GM18873 (cell line): ENCODE measurements at regions not wholly inside any gene's neighbourhood (a gene's known extent, or its start where the extent isn't known, plus 50 kb on each side); places are given as distances from the start of the nearest gene placed in this dataset.

ENCODE experiments used
- ATAC-seq: cut with Tn5 transposase; IDR thresholded peaks from one replicate; pipeline ENCODE4 v1.9.1; 2021; ENCODE audit warnings: mild to moderate bottlenecking, moderate library complexity, moderate number of reproducible peaks; ENCODE audit not compliant: unreplicated experiment, low FRiP score

DNA sequence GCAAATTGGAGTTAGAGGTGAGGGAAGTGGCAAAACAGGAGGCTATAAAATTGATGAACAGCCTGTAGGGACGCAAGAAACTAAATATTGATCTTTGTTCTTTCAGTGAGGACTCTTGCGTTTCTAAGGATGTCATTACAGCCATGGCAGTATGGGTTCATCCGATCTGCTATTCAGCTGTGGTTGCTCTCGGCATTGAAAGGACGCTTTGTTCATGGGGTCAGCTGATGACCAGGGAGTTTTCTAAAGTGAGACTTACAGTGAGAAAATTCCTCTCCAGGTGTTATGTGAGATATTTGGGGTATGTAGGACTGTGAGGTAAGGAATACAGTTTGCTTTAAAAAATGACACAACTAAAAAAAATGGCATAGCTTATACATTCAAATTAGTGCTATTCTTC is 52.7 kb upstream of the PELI1 start:
- no peak for ATAC-seq

DNA sequence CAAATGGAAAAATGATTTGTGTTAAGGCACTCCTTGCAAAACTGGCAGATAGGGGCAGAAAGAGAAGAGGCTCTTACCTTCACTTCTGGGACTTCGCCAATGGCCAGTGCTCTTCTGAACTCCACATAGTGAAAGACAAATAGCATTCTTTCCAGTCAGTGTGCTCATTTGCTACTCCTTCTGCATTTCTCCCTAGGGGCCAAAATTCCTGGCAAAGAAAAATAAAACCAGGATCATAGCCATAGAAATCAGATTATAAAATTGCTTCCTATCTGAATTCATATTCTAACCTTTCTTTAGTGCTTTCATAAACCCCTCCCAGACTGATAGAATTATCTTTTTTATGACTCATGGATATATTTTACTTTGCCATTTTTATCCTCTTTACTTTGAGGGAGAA is 56.9 kb upstream of the PELI1 start:
- ATAC-seq, result no peak

DNA sequence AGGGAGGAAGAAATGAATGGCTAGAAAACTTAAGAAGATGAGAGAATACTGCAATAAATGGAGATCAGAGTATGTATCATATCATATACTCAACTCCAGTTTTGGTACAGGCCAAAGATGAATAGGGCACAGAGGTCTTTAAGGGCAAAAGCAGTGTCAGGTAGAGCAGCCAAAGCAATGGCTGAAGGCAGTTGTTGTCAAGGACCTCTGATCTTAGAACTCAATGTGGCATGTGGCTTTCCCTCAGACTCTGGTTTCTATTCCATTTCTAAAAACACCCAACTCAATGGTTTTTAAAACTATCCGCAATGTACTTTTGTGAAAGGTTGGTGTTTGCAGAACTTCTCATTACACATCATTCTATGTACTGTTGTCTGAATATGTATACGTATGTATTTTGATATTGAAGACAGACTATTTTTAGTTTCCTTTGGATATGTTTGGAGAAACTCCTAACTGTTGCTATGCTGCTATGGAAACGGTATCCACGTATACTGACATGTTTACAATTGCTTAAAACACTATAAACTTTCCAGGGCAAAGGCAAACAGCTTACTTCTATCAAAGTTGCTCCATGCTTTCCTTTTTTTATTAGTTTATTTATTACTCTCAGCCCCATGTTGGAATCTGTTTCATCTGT is 58.1 kb upstream of the PELI1 start:
- ATAC-seq, result no peak

DNA sequence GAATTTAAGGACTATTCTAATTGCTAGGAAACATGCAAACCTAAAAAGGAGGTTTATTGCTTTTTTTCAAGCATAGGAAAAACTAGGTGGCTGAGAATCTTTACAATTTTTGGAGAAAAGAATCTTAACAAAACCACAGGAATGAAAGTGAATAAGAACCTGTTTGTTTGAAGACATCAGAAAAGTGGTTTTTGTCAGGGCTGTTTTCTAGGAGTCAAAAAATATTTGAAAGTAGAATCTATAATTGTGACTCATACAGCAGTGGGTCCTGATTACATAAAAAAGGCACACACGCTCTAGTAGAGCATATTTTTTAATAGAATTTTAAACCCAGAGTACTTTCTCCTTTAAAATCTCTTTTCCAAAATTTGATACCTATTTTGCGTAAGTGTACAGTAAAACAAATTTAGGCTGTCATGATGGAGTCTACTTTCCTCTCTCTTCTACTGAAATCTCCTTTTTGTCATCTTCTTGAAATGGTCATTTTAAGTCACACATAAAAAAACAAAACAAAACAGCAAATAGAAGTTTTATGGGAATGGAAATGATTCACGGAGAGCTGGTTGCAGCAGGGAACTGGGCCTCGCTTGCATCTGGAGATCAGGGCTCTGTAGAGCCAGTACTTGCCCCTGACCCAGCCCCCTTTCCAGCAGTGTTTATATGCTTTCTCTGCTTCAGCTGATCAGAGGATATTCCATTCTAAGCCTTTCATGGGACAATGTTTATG is 59.1 kb upstream of the PELI1 start:
- no peak for ATAC-seq

DNA sequence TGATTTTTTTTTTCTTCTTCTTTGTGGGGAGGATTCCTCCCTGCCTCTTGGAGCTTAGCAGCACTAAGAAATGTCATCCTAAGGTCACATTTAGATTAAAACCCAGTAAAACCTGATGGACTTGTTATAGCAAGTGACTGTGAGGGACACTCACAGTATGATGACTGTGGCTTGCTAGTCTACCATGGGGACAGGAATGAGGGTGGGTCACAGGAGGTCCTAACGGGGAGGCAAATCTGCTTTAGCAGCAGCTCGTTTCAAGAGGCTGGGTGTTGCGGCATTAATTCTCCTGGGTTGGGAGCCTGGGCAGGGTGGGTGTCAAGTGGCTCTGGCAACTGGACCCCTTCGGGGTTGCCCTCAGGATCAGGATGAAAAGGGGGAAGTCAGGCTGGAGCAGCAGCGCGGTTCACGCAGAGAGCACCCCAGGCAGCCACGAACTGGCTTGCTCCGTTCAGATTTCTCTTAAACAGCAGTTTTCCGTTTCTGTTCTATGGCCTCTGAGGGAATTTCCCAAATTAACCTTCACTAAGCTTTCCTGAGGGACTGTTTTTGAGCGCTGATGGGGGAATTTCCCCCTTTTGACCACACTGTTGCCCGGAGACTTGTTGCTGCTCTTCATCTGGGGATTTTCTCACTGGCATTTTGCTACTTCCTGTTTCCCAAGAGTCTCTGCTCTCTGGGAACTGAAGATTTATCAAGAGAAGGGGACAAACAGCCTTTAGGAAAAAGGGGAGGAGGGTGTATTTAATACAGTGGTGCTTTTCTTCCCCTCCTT is 59.8 kb upstream of the PELI1 start:
- peak; percentile 72 for ATAC-seq

GRCh38 chr2:64204703-64205102 is 60.5 kb upstream of the PELI1 start:
- ATAC-seq, result no peak

GRCh38 chr2:64205415-64205814 is 61.2 kb upstream of the PELI1 start:
- no peak for ATAC-seq

DNA sequence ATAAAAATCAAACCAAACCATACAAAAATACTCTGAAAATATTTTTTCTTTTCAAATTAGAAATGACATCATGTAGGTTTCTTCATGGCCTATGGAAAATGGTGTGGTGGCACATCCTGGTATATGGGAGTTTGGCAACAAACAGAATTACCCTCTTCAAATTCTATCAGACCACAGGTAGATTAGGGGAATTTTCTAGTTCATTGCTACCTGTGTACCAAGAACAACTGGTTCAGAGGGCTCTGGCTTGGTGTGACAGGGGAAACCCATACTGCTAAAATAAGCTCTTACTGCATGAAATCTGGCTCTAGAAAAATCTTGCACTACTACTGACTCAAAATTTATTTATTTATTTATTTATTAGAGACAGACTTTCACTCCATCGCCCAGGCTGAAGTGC is 63.4 kb upstream of the PELI1 start:
- ATAC-seq, result no peak

DNA sequence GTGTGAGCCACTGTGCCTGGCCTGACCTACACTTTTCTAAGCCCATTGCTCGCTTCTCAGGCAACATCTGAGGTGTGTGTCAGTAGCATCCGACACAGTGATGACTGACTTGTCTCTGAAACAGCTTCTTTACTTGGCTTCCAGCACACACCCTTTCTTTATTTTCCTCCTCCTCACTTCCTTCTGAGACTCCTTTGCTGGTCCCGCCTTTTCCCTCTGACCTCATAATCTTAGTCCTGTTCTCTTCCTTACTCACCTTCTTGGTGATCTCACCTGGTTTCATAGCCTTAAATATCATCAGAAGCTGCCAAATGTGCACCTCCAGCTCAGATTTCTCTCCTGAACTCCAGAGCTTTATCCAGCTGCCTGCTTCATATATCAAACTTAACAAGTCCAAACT is 66.6 kb upstream of the PELI1 start:
- no peak for ATAC-seq

- no peak for ATAC-seq
These were observed 67.2 kb upstream of the PELI1 start for GRCh38 chr2:64211276-64211921.

DNA sequence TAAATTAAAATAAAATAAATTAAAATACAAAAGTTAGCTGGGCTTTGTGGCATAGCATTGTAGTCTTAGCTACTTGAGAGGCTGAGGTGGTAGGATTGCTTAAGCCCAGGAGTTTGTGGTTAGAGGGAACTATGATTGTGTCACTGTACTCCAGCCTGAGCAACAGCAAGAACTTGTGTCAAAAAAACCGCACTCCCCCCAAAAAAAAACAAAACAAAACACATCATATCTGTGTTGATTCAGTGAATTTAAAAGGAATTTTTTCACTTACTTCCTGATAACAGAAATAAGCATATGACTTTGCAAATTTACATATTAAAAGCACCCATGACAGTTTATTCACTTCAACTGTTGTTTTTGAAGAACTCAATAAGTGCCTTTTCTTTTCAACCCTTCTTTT is 68.1 kb upstream of the PELI1 start:
- no peak for ATAC-seq

DNA sequence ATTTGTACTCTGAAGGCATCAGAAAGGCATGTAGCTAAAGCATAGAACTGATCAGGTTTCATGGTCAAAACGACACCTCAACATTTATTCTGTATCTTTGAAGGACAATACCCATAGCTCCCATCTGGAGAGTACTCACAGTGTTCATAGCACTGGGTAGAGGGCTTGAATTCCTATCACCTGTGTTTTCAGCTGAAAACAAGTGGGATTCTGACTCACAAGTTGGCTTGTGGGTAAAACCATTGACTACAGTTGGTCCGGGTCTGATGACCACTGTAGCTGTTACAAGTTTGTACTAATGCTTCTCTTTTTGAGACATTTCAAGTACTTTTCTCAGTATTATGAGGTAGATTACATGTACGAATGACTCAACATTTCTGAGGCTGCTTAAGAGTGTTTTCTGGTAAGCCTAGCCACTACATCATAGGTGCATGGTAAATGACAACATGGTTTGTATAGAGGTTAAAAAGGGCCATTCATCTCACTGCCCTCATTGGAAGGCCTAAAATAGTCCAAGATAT is 68.6 kb upstream of the PELI1 start:
- ATAC-seq, result peak; percentile 36

DNA sequence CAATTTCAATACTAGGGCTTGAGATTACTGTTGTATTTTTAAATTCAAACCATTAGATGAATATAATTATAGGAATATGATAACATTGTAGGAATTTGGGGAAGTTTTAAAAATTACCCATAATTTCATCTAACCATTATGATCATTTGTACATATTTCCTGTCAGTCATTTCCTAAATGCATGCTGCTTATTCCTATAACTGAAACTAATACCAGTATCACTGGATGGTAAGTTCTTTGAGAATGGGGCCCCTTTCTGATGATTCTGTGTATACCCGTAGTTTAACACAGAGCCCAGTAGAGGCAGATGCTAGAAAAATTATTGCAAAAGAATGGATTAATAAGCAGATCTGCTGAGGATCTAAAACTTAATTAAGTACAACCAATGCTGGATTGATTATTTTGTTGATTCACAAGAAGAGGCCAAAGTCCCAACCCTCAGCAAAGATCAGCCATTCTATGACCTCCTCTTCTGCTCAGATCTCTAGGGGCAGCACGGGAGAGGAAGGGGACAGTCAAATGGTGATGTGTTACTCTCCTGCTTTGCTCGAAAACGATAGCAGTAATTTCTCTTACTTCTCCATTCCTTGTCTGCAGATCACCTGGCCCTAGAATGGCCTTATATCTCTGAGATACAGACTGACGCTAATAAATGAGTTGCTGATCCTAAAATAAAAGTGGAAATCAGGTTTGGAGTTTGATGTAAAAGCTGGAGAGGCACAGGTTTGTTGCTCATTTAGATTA is 69.5 kb upstream of the PELI1 start:
- ATAC-seq, result peak; percentile 41

- ATAC-seq, result peak; percentile 47
These were observed 70.3 kb upstream of the PELI1 start for GRCh38 chr2:64214281-64215115.

GRCh38 chr2:64217198-64217869 is 73.1 kb upstream of the PELI1 start:
- ATAC-seq, result no peak

DNA sequence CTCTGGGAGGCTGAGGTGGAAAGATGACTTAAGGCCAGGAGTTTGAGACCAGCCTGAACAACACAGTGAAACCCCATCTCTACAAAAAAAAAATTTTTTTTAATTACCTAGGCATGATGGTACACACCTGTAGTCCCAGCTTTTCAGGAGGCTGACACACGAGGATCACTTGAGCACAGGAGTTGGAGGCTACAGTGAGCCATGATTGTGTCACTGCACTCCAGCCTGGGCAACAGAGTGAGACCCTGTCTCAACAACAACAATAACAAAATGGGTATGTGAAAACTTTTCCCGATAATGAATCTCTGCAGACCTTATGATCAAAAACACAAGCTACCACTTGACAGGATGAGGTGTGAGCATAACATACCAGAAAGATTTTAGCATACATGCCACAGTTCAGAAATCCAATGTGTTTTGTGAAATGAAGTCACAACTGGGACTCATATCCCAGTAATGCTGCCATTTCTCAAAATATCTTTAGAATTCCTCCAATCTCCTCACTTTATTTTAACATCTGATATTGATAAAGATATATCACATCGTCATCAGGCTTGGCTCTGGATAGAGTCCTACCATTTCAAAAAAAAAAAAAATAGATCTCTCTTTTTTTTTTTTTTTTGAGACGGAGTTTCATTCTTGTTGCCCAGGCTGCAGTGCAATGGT is 74.0 kb upstream of the PELI1 start:
- ATAC-seq, result no peak

DNA sequence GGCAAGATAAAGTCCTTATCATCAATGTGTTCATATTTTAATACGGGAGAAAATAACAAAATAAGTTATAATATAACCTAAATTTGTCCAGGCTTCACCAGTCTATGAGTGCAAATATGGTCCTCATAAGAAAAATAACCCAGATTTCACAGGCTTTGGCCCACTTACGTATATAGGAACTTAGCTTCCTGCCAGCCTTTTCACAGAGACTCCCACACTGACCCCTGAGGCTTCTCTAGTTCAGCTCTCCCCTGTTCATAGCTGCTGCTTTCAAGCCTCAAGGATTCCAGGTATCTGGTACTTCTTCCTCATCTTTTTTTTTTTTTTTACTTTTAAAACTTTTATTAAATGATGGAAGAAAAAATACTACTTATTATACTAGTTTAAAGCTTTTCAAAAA is 74.9 kb upstream of the PELI1 start:
- no peak for ATAC-seq

- no peak for ATAC-seq
These were observed 76.0 kb upstream of the PELI1 start for GRCh38 chr2:64220265-64220664.
